ENCODE measurements at regions not wholly inside any gene's neighbourhood (a gene's known extent, or its start where the extent isn't known, plus 50 kb on each side); places are given as distances from the start of the nearest gene placed in this dataset.

DNA sequence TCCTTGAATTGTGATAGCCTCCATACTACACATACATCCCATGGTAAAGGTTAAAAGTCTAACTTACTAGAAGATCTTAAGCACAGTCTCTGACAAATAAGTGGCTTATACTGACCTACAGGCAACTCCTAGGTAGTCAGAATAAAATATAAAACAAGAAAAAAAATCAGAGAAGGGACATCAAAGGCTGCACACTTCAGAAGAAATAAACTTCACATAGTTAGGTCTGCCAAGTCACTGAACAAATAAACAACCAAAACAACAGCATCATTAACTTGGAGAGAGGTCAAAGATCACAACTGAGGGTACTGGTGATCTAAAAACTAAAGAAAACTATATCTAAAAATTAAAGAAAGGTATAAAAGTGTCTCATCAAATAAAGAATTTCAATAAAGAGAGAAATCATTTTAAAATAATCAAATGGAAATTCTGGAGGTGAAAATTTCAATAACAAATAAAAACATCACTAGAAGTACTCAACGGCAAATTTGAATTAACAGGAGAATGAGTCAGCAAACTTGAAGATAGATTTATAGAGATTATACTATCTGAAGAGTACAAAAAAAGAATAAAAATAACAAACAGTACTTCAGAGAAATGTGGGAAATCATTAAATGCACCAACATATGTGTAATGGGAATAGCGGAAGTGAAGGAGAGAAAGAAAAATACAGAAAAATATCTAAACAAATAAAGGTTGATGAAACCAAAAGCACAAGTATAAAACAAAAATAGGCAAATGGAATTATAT, 88.0 kb upstream of the UST start:
- no peak for TF ChIP-seq ZFX (IDR thresholded peaks at IDR 0.05)
- TF ChIP-seq, protein P1, sequence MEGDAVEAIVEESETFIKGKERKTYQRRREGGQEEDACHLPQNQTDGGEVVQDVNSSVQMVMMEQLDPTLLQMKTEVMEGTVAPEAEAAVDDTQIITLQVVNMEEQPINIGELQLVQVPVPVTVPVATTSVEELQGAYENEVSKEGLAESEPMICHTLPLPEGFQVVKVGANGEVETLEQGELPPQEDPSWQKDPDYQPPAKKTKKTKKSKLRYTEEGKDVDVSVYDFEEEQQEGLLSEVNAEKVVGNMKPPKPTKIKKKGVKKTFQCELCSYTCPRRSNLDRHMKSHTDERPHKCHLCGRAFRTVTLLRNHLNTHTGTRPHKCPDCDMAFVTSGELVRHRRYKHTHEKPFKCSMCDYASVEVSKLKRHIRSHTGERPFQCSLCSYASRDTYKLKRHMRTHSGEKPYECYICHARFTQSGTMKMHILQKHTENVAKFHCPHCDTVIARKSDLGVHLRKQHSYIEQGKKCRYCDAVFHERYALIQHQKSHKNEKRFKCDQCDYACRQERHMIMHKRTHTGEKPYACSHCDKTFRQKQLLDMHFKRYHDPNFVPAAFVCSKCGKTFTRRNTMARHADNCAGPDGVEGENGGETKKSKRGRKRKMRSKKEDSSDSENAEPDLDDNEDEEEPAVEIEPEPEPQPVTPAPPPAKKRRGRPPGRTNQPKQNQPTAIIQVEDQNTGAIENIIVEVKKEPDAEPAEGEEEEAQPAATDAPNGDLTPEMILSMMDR (conservative IDR thresholded peaks at IDR 0.05), result no peak
- no peak overlapping the region for H3K27ac ChIP-seq

DNA sequence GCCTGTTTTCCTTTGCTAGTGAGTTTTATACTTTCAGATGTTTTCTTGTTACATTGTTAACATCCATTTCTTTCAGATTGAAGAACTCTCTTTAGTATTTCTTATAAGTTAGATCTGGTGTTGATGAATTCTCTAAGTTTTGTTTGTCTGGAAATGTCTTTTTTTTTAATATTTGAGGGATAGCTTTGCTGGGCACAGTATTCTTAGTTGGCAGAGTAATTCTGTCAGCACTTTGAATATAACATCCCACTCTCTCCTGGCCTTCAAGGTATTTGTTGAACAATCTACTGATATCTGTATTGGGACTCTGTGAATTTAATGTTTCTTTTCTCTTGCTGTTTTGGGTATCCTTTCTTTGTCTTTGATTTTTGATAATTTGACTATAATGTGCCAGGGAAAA, 79.4 kb upstream of the UST start:
- H3K27ac ChIP-seq, result no peak overlapping the region
- TF ChIP-seq ZFX (IDR thresholded peaks at IDR 0.05), result no peak
- TF ChIP-seq, protein P1 (conservative IDR thresholded peaks at IDR 0.05), result no peak

DNA sequence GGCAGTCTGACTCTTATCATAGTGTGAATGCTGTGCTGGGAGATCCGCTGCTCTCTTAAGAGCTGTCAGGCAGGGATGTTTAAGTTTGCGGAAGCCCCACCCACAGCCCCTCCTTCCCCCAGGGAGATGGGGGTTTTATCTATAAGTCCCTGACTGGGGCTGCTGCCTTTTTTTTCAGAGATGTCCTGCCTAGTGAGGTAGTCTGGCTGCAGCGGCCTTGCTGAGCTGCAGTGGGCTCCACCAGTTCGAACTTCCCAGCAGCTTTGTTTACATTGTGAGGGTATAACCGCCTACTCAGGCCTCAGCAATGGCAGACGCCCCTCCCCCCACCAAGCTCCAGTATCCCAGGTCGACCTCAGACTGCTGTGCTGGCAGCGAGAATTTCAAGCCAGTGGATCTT, 75.7 kb upstream of the UST start:
- no peak for TF ChIP-seq ZFX (IDR thresholded peaks at IDR 0.05)
- TF ChIP-seq, protein P1 (conservative IDR thresholded peaks at IDR 0.05), result no peak
- H3K27ac ChIP-seq, result no peak overlapping the region

DNA sequence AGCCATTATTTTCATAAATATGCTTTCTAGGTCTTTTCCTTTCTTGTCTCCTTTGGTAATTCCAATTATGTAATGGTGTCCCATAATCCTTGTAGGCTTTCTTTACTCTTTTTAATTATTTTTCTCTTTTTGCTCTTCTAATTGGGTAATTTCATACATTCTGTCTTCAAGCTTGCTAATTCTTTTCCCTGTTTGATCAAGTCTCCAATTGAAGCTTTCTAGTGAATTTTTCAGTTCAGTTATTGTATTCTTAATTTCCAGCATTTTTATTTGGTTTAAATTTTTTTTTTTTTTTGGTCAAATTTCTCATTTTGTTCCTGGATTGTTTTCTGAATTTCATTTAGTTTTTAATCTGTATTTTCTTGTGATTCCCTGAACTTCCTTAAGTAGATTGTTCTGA, 74.9 kb upstream of the UST start:
- TF ChIP-seq, protein P1 (conservative IDR thresholded peaks at IDR 0.05), result no peak
- no peak for TF ChIP-seq ZFX (IDR thresholded peaks at IDR 0.05)
- no peak overlapping the region for H3K27ac ChIP-seq

DNA sequence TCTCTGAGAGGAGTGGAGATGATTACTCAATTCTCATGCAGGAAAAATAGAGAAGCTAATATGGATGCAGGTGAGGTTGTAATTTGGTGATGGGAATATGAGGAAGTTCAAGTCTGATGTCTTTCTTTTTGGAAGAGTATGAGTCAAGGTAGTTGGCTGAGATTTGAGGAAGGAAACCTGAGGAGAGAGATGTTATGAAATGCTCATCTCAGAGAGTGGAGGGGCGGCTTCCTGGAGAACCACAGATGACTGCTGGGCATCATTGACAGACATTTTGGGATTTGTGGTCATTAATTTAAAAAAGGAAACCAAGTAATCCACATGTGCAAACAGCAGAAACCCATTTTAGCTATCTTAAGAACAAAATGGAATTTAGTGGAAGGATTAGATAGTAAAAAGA, 72.5 kb upstream of the UST start:
- TF ChIP-seq, protein P1 (conservative IDR thresholded peaks at IDR 0.05), result no peak
- no peak for TF ChIP-seq ZFX (IDR thresholded peaks at IDR 0.05)
- no peak overlapping the region for H3K27ac ChIP-seq

DNA sequence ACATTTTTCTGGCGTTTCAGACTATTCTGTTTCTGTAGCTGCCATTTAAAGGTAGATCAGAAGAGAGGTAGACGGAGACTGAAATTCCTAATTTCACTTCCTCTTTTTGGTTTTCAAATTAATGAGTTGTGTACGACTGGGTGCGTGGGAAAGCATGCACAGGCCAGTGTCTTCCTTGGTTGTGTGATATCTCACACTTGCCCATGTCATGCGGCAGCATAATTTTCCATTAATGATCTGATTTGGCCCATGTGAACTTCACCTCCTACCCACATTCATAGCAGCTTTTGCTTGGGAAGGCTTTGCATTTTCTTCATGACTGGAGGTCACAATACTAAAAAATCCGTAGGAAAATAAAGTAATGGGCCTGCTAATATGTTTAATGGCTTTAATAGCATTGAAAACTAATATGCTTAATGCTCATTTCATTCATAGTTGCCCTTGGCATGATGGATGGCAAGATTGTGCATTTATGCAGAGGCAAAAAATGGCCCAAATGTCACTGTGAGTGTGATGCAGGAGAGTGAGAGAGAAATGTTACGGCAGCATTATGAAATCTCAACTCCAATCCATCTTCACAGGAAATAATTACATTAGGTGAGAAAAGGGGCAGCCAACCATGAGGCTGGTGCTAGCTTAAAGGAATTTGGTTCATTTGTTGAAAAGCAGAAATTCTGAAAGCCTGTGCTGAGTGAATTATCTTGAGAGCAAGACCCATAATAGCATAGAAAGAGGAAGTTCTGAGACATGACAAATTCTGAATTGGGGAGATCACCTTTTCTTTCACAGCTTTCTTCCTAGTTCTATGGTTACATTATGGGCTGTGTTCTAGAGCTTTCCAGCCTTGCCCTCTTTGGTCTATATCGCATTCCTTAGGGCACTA, 69.0 kb upstream of the UST start:
- TF ChIP-seq ZFX (IDR thresholded peaks at IDR 0.05), result no peak
- TF ChIP-seq, protein P1 (conservative IDR thresholded peaks at IDR 0.05), result no peak
- H3K27ac ChIP-seq, result no peak overlapping the region

DNA sequence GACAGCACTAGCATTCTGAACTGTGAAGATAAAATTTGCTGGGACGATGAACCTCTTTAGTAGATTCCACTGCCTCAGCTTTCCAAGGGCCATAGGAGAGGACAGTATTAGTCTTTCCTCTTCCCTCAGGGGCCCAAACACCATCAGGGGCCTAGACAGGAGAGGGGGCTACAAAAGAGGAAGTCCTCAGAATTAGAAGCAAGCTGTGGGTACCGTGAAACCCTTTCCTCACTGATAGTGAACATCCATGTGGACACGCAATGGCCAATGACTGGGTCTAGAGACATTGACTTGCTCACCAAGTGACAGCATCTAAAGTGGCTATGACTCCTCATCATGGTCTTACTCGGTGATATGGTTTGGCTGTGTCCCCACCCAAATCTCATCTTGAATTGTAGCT, 68.1 kb upstream of the UST start:
- TF ChIP-seq, protein P1 (conservative IDR thresholded peaks at IDR 0.05), result no peak
- no peak for TF ChIP-seq ZFX (IDR thresholded peaks at IDR 0.05)
- no peak overlapping the region for H3K27ac ChIP-seq
